ENCODE measurements at regions not wholly inside any gene's neighbourhood (a gene's known extent, or its start where the extent isn't known, plus 50 kb on each side); places are given as distances from the start of the nearest gene placed in this dataset.

DNA sequence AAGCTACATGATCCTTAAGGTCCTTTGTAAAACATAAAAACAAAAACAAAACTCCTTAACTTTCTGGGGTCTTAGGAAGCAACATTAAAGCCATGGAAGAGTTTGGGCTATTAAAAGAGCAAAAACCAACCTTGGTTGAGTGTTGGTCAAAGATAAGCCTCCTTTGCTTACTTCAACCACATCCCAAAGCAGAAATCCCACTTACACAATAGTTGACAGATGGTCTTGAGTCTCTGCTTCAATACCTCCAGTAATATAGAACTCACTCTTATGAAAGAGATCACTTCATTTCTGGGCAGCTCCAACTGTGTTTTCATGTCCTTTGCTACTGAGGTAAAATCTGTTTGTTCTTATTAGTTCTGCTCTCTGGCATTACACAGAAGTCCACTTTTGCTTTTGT, 125.8 kb downstream of the SLC38A4 start:
- Histone ChIP-seq H4K20me1 (ENCODE audit: insufficient read depth) (no peaks in the 10 kb centered on the region), H2AFZ (ENCODE audit: low read depth) (no peak overlapping the region), H3K4me2 (no peak overlapping the region), H3K9me3 (no peaks in the 10 kb centered on the region), H3K79me2 (ENCODE audit: insufficient read depth) (no peaks in the 10 kb centered on the region), H3K4me3 (ENCODE audit: low read depth in 2 of 2, low read length in 1 of 2) (no peak overlapping the region), H3K36me3 (replicated peaks in 1 of 2; ENCODE audit: control insufficient read depth in 1 of 2, insufficient read depth in 2 of 2, low read length in 1 of 2) (no peaks in the 10 kb centered on the region), H3F3A (replicated peaks; ENCODE audit: insufficient read depth) (peaks cover 5% of the 10 kb centered on the region), H3K4me1 (ENCODE audit: control insufficient read depth in 1 of 2, insufficient read depth in 2 of 2, low read depth in 1 of 2, low read length in 1 of 2) (peaks cover 0 to 12% of the 10 kb centered on the region in 2 experiments; a peak in 1 of 4 replicates), H3K9me2 (no peaks in the 10 kb centered on the region), H3K27me3 (ENCODE audit: insufficient read depth) (no peaks in the 10 kb centered on the region), H3K9ac (no peak overlapping the region), H3K27ac (ENCODE audit: low read depth in 2 of 2, low read length in 1 of 2) (no peak overlapping the region)
- ChIA-PET CTCF (no interaction called here), POLR2A (no interaction called here)
- TF ChIP-seq NFIC (IDR thresholded peaks at IDR 0.05; ENCODE audit: borderline replicate concordance) (no peak), MXI1 (IDR thresholded peaks at IDR 0.05; ENCODE audit: low read depth, low read length) (no peak), SIN3A (IDR thresholded peaks at IDR 0.05; ENCODE audit: borderline replicate concordance, low read depth, low read length) (no peak), ELF1 (IDR thresholded peaks at IDR 0.05) (no peak), TEAD4 (IDR thresholded peaks at IDR 0.05; ENCODE audit: borderline replicate concordance, insufficient read depth) (no peak), FOXM1 (IDR thresholded peaks at IDR 0.05; ENCODE audit: low read depth) (no peak), NRF1 (IDR thresholded peaks at IDR 0.05; ENCODE audit: low read depth, low read length) (no peak), JUND (IDR thresholded peaks at IDR 0.05) (no peak), GABPA (IDR thresholded peaks at IDR 0.05; ENCODE audit: low read depth) (no peak), TAF1 (IDR thresholded peaks at IDR 0.05; ENCODE audit: borderline replicate concordance, low read depth, low read length) (no peak), TCF12 (IDR thresholded peaks at IDR 0.05) (no peak), FOSL2 (IDR thresholded peaks at IDR 0.05; ENCODE audit: borderline replicate concordance, low read depth) (no peak), YY1 (IDR thresholded peaks at IDR 0.05; ENCODE audit: low read depth) (no peak), POLR2AphosphoS5 (IDR thresholded peaks at IDR 0.05; ENCODE audit: low read depth, low read length) (no peak), RXRA (IDR thresholded peaks at IDR 0.05; ENCODE audit: borderline replicate concordance, low read depth) (no peak)
- TF ChIP-seq, protein P1, sequence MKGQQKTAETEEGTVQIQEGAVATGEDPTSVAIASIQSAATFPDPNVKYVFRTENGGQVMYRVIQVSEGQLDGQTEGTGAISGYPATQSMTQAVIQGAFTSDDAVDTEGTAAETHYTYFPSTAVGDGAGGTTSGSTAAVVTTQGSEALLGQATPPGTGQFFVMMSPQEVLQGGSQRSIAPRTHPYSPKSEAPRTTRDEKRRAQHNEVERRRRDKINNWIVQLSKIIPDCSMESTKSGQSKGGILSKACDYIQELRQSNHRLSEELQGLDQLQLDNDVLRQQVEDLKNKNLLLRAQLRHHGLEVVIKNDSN (IDR thresholded peaks at IDR 0.05; ENCODE audit: borderline replicate concordance, low read depth): no peak
- TF ChIP-seq, protein P2, sequence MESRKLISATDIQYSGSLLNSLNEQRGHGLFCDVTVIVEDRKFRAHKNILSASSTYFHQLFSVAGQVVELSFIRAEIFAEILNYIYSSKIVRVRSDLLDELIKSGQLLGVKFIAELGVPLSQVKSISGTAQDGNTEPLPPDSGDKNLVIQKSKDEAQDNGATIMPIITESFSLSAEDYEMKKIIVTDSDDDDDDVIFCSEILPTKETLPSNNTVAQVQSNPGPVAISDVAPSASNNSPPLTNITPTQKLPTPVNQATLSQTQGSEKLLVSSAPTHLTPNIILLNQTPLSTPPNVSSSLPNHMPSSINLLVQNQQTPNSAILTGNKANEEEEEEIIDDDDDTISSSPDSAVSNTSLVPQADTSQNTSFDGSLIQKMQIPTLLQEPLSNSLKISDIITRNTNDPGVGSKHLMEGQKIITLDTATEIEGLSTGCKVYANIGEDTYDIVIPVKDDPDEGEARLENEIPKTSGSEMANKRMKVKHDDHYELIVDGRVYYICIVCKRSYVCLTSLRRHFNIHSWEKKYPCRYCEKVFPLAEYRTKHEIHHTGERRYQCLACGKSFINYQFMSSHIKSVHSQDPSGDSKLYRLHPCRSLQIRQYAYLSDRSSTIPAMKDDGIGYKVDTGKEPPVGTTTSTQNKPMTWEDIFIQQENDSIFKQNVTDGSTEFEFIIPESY (IDR thresholded peaks at IDR 0.05; ENCODE audit: borderline replicate concordance, low read depth): no peak
- TF ChIP-seq, protein P3, sequence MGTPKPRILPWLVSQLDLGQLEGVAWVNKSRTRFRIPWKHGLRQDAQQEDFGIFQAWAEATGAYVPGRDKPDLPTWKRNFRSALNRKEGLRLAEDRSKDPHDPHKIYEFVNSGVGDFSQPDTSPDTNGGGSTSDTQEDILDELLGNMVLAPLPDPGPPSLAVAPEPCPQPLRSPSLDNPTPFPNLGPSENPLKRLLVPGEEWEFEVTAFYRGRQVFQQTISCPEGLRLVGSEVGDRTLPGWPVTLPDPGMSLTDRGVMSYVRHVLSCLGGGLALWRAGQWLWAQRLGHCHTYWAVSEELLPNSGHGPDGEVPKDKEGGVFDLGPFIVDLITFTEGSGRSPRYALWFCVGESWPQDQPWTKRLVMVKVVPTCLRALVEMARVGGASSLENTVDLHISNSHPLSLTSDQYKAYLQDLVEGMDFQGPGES (IDR thresholded peaks at IDR 0.05; ENCODE audit: low read depth, low read length): no peak
- TF ChIP-seq, protein P4, sequence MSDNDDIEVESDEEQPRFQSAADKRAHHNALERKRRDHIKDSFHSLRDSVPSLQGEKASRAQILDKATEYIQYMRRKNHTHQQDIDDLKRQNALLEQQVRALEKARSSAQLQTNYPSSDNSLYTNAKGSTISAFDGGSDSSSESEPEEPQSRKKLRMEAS (IDR thresholded peaks at IDR 0.05; ENCODE audit: low read depth): no peak
- TF ChIP-seq, protein P5, sequence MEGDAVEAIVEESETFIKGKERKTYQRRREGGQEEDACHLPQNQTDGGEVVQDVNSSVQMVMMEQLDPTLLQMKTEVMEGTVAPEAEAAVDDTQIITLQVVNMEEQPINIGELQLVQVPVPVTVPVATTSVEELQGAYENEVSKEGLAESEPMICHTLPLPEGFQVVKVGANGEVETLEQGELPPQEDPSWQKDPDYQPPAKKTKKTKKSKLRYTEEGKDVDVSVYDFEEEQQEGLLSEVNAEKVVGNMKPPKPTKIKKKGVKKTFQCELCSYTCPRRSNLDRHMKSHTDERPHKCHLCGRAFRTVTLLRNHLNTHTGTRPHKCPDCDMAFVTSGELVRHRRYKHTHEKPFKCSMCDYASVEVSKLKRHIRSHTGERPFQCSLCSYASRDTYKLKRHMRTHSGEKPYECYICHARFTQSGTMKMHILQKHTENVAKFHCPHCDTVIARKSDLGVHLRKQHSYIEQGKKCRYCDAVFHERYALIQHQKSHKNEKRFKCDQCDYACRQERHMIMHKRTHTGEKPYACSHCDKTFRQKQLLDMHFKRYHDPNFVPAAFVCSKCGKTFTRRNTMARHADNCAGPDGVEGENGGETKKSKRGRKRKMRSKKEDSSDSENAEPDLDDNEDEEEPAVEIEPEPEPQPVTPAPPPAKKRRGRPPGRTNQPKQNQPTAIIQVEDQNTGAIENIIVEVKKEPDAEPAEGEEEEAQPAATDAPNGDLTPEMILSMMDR (IDR thresholded peaks at IDR 0.05): no peak
- no peak for DNase-seq
